HPDE6-E6E7 (cell line): ENCODE measurements at regions not wholly inside any gene's neighbourhood (a gene's known extent, or its start where the extent isn't known, plus 50 kb on each side); places are given as distances from the start of the nearest gene placed in this dataset.
"Not testable (repeated sequence)": the region's sequence is repeated elsewhere in the genome, so short reads cannot be mapped to it uniquely, and the experiment has no call there.

Experiments used
- DNase-seq: peaks from one replicate; pipeline ENCODE4 v3.0.0; 2011; ENCODE audit warnings: missing footprints; ENCODE audit errors: extremely low spot score

DNA sequence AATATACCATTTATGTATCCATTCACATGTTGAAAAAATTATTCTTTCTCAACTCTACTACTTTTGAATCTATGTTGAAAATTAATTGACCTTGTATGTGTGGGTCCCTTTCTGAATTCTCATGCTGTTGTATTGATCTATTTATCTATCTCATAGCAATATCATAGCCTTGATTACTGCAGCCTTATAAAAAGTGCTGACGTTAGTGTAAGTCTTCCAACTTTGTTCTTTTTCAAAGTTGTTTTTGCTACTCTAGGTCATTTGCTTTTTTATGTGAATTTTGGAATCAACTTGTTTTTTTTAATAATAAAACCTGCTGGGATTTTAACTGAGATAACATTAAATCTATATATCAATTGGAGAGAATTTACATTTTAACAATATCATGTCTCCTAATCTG is 52.2 kb upstream of the PAX3 start:
- DNase-seq = no peak

DNA sequence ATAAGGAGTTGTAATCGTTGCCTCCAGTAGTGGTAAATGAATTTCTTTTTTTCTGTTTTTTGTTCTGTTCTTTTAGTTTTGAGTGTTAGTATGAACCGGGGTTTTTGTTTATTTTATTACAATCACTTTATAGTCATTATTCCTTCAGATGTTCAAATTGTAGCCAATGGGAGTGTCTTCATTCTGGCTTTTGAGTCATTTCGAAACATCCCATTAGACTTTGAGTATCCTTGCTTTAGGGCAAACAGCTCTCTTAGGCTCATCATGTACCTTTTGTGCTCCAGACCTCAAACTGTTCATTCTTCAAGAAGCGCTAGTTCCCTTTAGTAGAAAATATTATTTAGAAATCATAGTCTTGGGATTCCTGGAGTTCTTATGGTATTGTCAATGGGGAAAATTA is 54.2 kb upstream of the PAX3 start:
- no peak for DNase-seq

DNA sequence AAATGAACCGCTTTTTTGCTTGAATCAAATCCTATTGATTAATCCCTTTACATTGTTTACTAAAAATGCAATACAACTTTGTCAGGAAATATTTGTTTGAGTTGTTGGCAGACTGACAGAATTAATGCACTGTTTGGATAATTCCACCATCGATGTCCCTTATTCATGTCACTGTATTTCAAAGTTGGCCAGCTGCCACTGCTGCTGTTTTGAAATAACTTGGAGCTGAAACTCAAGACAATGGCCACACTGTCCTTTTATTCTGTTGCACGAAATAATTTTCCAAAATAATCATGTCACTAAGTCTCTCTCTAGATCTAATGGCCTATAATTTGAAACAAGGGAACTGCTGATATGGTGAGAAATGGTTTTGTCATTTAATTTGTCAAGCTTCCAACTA is 55.2 kb upstream of the PAX3 start:
- DNase-seq = no peak

DNA sequence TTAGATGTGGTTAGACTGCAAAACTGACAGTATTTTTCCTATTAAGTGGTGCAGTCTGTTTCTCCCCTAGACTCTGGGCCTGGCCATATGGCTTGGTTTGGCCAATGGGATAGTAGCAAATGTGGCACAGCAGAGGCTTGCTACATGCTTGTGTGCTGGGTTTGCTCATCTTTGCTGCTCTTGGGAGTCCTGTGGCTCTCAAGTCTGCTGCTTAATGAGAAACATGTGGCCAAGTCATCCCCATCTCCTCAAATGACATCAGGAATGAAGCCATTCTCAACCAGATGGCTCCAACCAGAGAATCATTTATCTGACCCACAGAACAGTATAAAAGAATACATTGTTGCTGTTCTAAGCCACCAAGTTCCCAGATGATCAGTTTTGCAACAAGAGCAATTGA is 57.1 kb upstream of the PAX3 start:
- DNase-seq = no peak

DNA sequence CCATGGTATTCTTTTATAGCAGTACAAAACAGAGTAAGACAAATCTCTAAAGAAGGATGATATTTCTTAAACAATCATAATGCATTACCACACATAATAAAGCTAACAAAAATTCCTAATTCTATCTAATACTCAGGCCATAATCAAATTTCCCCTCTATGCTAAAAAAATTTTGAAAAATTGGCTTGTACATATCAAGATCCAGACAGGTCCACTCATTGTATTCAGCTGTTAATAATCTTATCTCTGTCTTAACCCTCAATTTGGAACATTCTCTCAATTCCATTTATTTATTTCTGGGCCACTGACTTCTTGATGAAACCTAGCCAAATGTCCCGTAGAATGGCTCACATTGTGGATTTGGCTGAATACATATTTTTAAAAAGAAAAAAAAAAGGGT is 59.1 kb upstream of the PAX3 start:
- DNase-seq = no peak

DNA sequence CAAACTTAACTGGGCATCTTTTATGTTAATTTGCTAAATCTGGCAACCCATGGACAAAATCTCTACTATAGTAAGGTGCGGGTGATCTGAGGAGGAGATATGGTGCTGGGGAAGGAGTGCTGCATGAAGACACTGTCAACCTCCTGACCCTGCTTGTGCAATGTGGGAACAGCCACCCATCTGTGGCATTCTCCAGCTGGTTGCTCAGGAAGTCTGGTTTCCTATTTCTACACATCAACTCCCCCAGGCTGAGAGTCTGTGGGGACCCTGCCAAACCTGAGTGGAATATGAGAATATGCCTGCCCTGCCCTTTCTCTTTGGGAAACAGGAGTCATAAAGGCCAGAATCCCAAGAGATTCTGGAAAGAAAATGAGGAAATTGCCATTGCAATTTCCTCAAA is 60.1 kb upstream of the PAX3 start:
- DNase-seq = no peak

DNA sequence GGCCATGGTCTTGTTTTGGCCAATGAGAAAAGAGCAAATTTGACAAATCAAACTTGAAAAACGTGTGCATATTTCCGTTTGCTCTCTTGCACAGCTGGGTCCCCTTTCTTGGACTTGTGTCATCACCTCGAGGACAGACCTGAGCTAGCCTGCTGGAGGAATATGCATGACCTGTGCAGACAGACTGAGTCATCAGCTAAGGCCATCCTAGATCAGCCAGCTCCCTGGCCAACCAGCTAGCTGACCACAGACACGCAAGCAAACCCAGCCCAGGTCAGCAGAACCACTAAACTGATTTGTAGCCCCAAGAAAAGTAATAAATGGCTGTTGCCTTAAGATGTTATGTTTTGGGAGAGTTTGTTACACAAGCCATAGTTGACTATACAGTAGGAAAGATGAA is 61.3 kb upstream of the PAX3 start:
- DNase-seq = no peak

DNA sequence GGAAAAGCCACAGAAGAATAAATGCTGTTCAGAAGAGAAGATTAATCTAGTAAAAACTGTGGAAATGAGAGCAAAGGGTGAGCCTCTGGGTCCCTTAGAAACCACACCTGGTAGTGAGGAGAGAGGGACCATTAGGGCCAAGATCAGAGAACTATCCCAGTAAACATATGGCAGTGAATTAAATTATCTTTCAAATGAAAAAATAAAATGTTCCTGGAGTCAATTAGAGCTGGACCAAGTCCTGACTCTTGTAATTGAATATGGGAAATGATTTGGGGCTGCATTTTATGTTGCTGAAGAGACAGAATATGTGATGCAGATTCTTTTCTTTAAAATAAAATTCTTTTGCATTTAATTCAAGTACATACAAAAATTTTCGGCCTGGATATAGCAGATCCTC is 62.2 kb upstream of the PAX3 start:
- no peak for DNase-seq

DNA sequence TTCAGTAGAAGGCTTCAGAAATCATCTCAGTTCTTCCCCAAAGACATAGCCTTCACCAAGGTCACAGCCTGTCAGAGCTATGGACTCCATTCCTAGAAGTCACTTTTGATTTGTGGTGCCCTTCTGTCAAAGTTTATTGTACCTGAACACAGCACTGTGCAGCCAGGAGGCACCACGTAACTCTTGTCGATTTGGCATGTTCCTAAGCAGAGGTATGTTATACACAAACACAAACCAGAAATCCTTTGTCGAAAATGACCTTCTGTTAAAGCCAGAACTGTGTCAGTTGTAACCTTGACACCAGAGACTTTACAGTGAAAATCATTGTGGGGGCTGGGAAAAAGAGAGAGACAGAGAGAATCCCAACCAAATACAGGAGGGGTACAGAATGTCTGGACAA is 62.6 kb upstream of the SGPP2 start:
- DNase-seq = no peak

DNA sequence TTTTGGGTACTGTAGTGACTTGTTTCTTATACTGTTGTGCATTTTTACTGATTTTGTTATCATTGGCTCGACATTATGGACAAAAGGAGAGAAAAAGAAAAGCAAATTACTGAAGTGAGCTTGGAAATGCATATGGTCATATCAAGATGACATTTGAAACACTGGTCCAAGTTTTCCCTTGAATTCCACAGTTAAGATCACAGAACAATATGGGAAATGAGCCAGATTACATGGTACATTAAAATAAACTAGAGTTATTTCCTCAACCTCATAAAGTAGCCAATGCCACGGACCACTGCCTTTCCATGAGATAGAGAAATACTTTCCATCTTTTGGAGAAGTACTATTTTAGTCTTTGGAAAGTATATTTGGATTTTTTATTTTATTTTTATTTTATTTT is 62.0 kb upstream of the SGPP2 start:
- DNase-seq = no peak

DNA sequence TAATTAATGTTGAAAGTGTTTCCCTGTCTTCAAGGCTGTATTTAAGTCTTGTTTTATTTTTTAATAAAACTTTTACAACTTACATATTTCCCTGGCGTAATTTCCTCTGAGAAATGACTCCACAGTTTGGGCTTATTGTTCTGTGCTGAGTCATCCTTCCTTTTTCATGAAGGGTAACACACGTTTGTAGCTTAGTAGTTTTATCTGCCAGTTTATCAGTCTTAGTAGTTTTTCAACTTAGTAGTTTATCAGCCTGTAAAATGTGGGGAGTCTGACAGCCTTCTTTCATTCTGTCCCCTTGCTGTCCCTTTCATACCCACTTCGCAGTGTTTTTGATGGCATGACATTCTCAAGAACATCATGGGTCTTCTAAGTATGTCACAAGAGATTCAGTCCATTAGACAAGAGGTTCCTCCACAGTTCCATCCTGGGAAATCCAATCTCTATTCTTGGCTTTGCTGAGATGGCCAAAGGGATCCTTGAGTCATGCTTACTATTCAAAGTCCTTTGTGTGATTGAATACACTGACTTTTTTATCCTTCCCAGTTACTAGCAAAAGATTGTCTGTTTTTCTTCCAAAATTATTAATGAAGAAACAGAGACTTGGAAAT is 60.0 kb upstream of the SGPP2 start:
- peak; percentile 10 for DNase-seq

DNA sequence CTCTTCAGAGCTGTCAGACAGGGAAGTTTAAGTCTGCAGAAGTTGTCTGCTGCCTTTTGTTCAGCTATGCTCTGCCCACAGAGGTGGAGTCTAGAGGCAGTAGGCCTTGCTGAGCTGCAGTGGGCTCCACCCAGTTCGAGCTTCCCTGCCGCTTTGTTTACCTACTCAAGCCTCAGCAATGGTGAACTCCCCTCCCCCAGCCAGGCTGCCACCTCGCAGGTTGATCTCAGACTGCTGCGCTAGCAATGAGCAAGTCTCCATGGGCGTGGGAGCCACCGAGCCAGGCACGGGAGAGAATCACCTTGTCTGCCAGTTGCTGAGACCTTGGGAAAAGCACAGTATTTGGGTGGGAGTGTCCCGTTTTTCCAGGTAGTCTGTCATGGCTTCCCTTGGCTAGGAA is 56.1 kb upstream of the SGPP2 start:
- not testable (repeated sequence) for DNase-seq

DNA sequence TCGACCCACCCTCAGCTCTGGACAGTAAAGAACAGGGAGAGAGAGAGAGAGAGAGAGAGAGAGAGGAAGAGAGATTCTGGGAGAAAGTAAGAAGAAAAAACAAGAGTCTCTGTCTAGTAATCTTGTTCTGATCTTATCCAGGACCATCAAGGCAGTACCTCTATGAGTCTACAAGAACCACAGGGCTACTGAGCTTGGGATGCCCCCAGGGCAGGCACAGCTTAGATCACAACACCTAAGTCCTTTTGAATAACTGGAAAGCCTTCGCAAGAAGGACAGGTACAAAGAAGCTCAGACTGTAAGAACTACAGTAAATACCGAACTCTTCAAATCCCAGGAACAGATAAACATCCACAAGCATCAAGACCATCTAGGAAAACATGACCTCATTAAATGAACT is 51.4 kb upstream of the SGPP2 start:
- no peak for DNase-seq
